ENCODE measurements at regions not wholly inside any gene's neighbourhood (a gene's known extent, or its start where the extent isn't known, plus 50 kb on each side); places are given as distances from the start of the nearest gene placed in this dataset.
A peak's percentile ranks its signal among the peaks of the same experiment; 100 is the strongest.

- no peak for DNase-seq
Measured at GRCh38 chr6:132937466-132937906, 123.1 kb downstream of the RPS12 start.

GRCh38 chr6:132948889-132949288 lies 134.5 kb downstream of the RPS12 start:
- no peak for DNase-seq

DNA sequence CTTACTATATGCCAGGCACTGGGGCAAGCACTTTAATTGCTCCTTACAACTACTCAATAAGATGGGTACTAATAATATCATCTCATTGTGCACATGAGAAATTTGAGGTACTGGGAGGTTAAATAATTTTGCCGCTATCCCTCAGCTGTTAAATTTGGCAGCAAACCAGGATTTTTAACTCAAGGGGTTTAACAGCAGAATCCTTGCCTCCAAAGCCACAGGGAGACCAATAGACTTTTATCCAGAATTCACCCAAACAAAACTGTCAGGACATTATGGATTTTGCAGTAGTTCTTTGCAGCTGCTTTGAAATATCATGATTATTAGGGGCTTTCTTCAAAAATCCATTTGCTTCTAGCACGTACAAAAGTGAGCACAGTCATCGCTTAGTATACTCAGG lies 136.2 kb downstream of the RPS12 start:
- DNase-seq, result no peak

DNA sequence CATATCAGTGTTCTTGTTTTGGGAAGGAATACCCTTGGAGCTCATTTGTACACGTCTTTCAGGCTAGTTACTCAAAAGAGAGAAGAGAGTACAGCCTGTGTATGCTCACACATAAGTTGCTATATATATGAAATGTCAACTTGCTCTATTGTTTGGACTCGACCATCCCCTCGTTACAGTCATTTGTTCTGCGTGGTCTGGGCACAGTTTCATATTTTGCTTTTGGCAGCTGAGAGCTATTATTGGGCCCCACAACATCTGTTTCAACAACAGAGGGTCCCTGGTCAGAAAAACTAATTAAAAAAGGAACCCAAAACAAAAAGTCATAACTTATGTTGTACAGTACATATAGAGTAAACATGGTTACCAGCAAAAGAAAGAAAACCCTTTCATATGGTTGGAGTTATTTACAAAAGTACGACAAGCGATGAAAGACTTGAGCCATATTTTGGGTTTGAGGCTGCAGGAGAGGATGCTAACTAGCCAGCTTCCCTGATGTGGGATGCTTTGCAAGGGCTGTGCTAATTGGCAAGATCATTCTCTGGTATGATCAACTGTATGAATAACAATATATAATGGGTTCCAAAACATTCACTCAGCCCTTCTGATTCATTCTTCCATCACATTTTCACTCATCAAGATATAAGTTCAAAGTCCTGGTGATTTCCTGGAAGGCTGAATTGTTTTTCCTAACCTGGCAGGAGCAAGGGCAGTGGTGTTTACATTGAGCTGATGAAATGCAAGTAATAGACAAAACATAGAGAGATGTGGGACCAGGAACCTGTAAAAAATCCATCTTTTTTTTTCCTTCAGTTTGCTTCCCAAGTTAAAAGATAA lies 137.9 kb downstream of the RPS12 start:
- no peak for DNase-seq

DNA sequence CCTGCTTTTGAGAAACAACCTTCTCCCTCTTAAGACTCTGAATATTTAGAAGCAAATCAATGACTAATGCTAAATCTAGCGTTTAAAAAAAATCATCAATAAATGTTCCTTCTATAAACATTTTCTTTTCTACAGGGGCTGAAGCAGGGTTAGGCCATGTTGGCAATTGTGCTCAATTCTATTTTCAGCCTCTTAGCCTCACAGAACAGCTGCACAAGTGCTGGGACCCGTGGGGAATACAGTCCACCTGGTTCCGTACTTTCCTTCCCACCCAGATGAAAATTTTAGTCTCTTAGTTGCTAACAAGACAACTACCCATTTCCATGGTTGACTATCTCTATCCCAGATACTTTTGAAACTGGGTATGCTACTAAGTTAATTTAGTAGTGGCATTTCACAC lies 138.6 kb downstream of the RPS12 start:
- peak; percentile 32 for DNase-seq

GRCh38 chr6:132954222-132954621 lies 139.9 kb downstream of the RPS12 start:
- DNase-seq, result peak; percentile 34

- no peak for DNase-seq
Measured at GRCh38 chr6:132954936-132955335, 140.6 kb downstream of the RPS12 start.

GRCh38 chr6:132959639-132960326 lies 145.4 kb downstream of the RPS12 start:
- DNase-seq, result no peak

GRCh38 chr6:132960720-132961119 lies 146.4 kb downstream of the RPS12 start:
- no peak for DNase-seq

DNA sequence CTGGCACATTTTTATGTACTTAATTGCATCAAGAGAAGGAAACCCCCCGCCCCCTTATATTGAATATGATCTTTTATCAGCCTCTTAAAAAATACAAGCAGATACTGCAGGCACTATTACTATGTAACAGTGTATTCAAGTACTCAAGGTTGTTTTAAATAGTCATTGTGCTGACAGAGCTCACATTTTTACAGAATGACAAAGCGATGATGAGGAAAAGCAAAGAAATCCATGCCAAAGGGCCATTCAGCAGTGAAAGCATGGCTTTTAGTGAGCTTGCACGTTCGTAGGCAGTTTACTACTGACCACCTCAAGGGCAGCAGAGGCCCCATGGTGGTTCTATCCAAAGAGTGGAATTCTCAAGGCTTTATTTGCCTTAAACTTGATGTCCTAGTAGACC lies 146.8 kb downstream of the RPS12 start:
- no peak for DNase-seq

- DNase-seq, result no peak
Measured at GRCh38 chr6:132961610-132962009, 147.2 kb downstream of the RPS12 start.

- peak; percentile 63 for DNase-seq
Measured at GRCh38 chr6:132962936-132963868, 148.8 kb downstream of the RPS12 start.

DNA sequence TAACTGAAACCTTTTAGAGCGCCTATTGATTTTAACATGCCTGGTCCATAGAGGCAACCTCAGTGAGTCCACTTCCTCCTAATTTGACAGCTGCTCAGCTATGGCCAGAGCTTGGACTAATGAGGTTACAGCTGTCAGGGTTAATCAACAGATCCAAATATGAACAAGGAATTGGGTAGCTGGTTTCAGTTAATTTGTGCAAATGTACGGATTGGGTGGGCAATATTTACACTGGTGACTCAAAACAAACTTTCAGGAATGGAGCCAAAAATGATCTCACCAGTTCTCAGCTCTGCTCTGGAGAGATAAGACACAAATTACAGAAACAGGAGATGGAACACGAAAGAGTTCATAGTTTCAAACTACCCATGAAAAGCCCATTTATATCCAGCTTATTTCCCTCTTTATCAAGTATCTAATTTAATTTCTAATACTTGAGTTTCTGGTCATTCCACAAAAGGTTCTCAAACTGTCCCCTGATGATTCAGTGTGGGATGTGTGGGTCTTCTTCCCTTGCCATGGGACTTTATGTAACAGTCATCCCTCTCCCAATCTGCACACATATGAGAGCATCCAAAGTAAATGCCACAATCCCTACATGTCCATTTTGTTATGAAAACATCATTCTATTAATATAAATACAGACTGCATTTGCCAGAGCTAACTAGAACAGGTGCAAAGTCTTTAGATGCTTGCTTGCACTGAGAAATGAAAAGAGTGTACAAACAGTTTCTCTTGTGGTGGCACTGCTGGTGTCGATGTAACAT lies 149.9 kb downstream of the RPS12 start:
- DNase-seq, result no peak

- DNase-seq, result no peak
Measured at GRCh38 chr6:132964868-132965382, 150.6 kb downstream of the RPS12 start.

GRCh38 chr6:132967871-132968270 lies 153.5 kb downstream of the RPS12 start:
- DNase-seq, result no peak

DNA sequence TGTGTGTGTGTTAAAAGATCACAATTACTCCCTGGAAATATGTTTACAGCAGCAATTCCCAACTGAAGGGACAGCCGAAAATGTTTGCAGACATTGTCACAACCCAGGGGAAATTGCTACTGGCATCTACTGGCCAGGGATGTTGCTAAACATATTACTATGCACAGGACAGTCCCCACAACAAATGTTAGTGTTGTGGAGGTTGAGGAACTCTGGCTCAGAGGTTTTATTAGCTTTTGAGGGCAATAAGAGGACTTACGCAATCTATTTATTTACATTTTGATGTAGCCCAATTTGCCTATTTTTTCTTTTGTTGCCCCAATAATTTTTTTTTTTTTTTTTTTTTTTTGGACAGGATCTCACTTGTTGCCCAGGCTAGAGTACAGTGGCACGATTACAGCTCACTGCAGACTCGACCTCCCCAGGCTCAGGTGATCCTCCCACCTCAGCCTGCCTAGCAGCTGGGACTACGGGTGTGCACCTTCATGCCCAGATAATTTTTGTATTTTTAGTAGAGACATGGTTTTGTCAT lies 154.1 kb downstream of the RPS12 start:
- DNase-seq, result no peak

DNA sequence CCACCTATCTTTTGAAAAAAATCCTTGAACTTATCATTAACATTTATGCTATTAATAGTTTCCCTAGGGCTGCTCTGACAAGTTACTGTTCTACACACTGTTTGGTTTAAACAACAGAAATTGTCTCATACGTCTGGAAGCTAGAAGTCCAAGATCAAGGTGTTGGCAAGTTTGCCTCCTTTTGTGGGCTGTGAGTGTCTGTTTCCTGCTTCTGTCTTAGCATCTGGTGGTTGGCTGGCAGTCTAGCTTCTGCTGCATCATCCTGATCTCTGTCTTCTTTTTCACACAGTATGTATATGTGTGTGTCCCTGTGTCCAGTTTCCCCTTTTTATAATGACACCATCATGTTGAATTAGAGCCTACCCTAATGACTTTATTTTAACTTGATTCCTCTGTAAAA lies 154.8 kb downstream of the RPS12 start:
- DNase-seq, result no peak

- no peak for DNase-seq
Measured at GRCh38 chr6:132971676-132972075, 157.3 kb downstream of the RPS12 start.

DNA sequence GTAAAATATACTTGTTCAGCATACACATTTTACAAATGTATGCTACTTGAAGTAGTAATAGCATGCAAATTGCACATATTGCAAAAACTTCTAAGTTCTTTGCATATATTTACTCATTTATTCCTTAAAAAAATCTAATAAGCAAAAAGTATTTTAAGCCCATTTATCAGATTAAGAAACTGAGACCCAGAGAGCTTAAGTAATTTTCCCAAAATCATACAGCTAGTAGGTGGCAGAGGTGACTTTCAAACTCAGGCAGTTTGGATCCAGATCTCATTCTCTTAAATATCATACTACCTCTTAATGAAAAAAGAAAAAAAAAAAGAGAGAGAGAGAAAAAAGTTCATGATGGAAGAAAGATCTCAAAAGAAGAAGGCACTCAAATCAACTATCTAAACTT lies 157.9 kb downstream of the RPS12 start:
- DNase-seq, result no peak

GRCh38 chr6:132972971-132973370 lies 158.6 kb downstream of the RPS12 start:
- DNase-seq, result no peak

DNA sequence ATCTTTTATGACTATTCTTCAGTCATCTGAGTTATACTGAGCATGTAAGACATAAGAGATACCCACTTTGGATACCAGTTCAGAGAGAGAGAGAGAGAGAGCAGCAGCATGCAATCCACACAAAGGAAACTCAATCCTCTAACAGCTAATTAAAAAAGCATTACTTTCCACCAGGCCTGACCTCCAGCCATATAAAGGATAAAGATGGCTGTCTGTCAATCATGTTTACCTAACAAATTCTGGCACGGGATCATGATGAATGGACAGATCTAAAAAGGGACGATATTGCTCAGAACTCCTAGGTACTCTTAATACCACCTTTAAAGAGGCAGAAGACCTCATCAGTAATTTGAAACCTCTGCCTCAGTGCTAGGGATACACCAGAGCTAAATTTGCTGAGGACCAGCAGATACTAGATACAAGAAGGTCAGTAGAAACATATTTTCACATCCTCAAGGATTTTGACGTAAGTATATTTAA lies 159.2 kb downstream of the RPS12 start:
- DNase-seq, result no peak

DNA sequence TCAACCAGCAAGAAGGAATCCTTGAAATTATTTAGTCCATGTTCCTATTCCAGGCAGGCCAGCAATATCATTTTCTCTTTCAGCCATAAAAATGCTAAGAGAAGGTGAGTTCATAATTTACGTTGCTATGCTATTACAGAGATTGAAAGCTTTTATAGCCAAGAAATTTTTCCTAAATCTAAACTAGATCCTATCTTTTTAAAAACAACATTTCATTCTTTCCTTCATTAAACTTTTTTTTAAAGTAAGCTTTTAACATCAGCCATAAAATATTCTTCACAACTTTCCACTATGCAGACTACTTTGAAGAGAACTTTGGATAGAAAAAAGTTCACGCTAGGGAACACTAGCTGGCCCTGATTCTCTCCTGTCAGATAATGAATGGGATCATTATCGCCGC lies 159.8 kb downstream of the RPS12 start:
- no peak for DNase-seq
